NCI-H69 (cell line): ENCODE measurements at regions not wholly inside any gene's neighbourhood (a gene's known extent, or its start where the extent isn't known, plus 50 kb on each side); places are given as distances from the start of the nearest gene placed in this dataset.

ENCODE experiments used
- DNase-seq: peaks from one replicate; lab custom pipeline; 2025; lab: John Stamatoyannopoulos, UW

GRCh38 chr5:117302949-117303348 is 728.3 kb upstream of the SEMA6A start:
- DNase-seq: no peak

- no peak for DNase-seq
Observed at GRCh38 chr5:117302473-117302872, 727.9 kb upstream of the SEMA6A start.

GRCh38 chr5:117299936-117300328 is 725.3 kb upstream of the SEMA6A start:
- DNase-seq: peak; percentile 65

GRCh38 chr5:117299224-117299935 is 724.8 kb upstream of the SEMA6A start:
- DNase-seq: no peak

GRCh38 chr5:117296872-117297271 is 722.2 kb upstream of the SEMA6A start:
- no peak for DNase-seq

- DNase-seq: no peak
Observed at GRCh38 chr5:117295941-117296340, 721.3 kb upstream of the SEMA6A start.

GRCh38 chr5:117286813-117287212 is 712.2 kb upstream of the SEMA6A start:
- DNase-seq: no peak

GRCh38 chr5:117271656-117272055 is 697.0 kb upstream of the SEMA6A start:
- DNase-seq: no peak

GRCh38 chr5:117266280-117266679 is 691.7 kb upstream of the SEMA6A start:
- no peak for DNase-seq

GRCh38 chr5:117263231-117263630 is 688.6 kb upstream of the SEMA6A start:
- DNase-seq: no peak

- peak; percentile 72 for DNase-seq
Observed at GRCh38 chr5:117262572-117263131, 688.0 kb upstream of the SEMA6A start.

GRCh38 chr5:117261948-117262571 is 687.4 kb upstream of the SEMA6A start:
- no peak for DNase-seq

GRCh38 chr5:117255211-117256027 is 680.8 kb upstream of the SEMA6A start:
- peak; percentile 78 for DNase-seq

GRCh38 chr5:117252566-117252965 is 677.9 kb upstream of the SEMA6A start:
- peak; percentile 43 for DNase-seq

- no peak for DNase-seq
Observed at GRCh38 chr5:117249086-117249815, 674.6 kb upstream of the SEMA6A start.

GRCh38 chr5:117246424-117246823 is 671.8 kb upstream of the SEMA6A start:
- peak; percentile 81 for DNase-seq

GRCh38 chr5:117245130-117245529 is 670.5 kb upstream of the SEMA6A start:
- DNase-seq: no peak

GRCh38 chr5:117242028-117242427 is 667.4 kb upstream of the SEMA6A start:
- DNase-seq: no peak

GRCh38 chr5:117236941-117237340 is 662.3 kb upstream of the SEMA6A start:
- no peak for DNase-seq

GRCh38 chr5:117235786-117236185 is 661.2 kb upstream of the SEMA6A start:
- DNase-seq: no peak

GRCh38 chr5:117230375-117230774 is 655.8 kb upstream of the SEMA6A start:
- no peak for DNase-seq

- DNase-seq: peak; percentile 11
Observed at GRCh38 chr5:117220730-117221129, 646.1 kb upstream of the SEMA6A start.
